H9 (cell line): ENCODE measurements at regions not wholly inside any gene's neighbourhood (a gene's known extent, or its start where the extent isn't known, plus 50 kb on each side); places are given as distances from the start of the nearest gene placed in this dataset.

ENCODE experiments used
- DNase-seq: peaks from one replicate; pipeline ENCODE4 v3.0.0-alpha.2; 2017
- H2AFZ ChIP-seq: one replicate; pipeline ENCODE4 v1.6.1; 2013; ENCODE audit warnings: mild to moderate bottlenecking, low read length, control low read depth, moderate library complexity
- H2AK5ac ChIP-seq: 2 replicates; pipeline ENCODE4 v1.6.1; 2013; ENCODE audit warnings: low read length, control low read depth, mixed read lengths; ENCODE audit not compliant: insufficient read length
- H2BK120ac ChIP-seq: one replicate; pipeline ENCODE4 v1.6.1; 2013; ENCODE audit warnings: low read depth, mild to moderate bottlenecking, low read length, control low read depth, inconsistent platforms; ENCODE audit not compliant: poor library complexity, severe bottlenecking
- H2BK12ac ChIP-seq: 2 replicates; pipeline ENCODE4 v1.6.1; 2013; ENCODE audit warnings: low read length, control low read depth, mixed read lengths, low read depth; ENCODE audit not compliant: insufficient read length
- H2BK15ac ChIP-seq: 2 replicates; pipeline ENCODE4 v1.6.1; 2013; ENCODE audit warnings: low read depth, low read length, control low read depth
- H2BK20ac ChIP-seq: one replicate; pipeline ENCODE4 v1.6.1; 2013; ENCODE audit warnings: low read depth, mild to moderate bottlenecking, low read length, control low read depth, inconsistent platforms; ENCODE audit not compliant: poor library complexity, severe bottlenecking
- H2BK5ac ChIP-seq: 2 replicates; pipeline ENCODE4 v1.6.1; 2013; ENCODE audit warnings: low read length, control low read depth, mixed read lengths; ENCODE audit not compliant: insufficient read length
- H3K14ac ChIP-seq: 2 replicates; pipeline ENCODE4 v1.6.1; 2013; ENCODE audit warnings: low read length, control low read depth; ENCODE audit not compliant: insufficient read depth
- H3K18ac ChIP-seq: 2 replicates; pipeline ENCODE4 v1.6.1; 2013; ENCODE audit warnings: low read depth, mild to moderate bottlenecking, mixed read lengths, low read length, control low read depth; ENCODE audit not compliant: insufficient read length
- H3K23ac ChIP-seq: 2 replicates; pipeline ENCODE4 v1.6.1; 2013; ENCODE audit warnings: low read length, control low read depth, mixed read lengths, low read depth; ENCODE audit not compliant: insufficient read length
- H3K23me2 ChIP-seq: 2 replicates; pipeline ENCODE4 v1.6.1; 2013; ENCODE audit warnings: low read depth, mild to moderate bottlenecking, mixed read lengths, low read length, control low read depth; ENCODE audit not compliant: insufficient read length, poor library complexity, severe bottlenecking
- H3K27ac ChIP-seq: 2 replicates; pipeline ENCODE4 v1.5.1; 2013; ENCODE audit warnings: low read length, control low read depth, mixed read lengths, low read depth; ENCODE audit not compliant: insufficient read length
- H3K27me3 ChIP-seq: 2 replicates; pipeline ENCODE4 v1.6.1; 2013; ENCODE audit warnings: low read length, control low read depth, inconsistent platforms; ENCODE audit not compliant: insufficient read depth
- H3K4ac ChIP-seq: 2 replicates; pipeline ENCODE4 v1.6.1; 2013; ENCODE audit warnings: low read depth, mild to moderate bottlenecking, control low read depth, inconsistent platforms, low read length, moderate library complexity
- H3K4me1 ChIP-seq: 2 replicates; pipeline ENCODE4 v1.6.1; 2013; ENCODE audit warnings: low read length, control low read depth, inconsistent platforms; ENCODE audit not compliant: insufficient read depth
- H3K4me2 ChIP-seq: 2 replicates; pipeline ENCODE4 v1.6.1; 2013; ENCODE audit warnings: low read length, control low read depth, mixed read lengths; ENCODE audit not compliant: insufficient read length, insufficient read depth
- H3K56ac ChIP-seq: 2 replicates; pipeline ENCODE4 v1.6.1; 2013; ENCODE audit warnings: low read depth, mild to moderate bottlenecking, mixed read lengths, low read length, control low read depth; ENCODE audit not compliant: insufficient read length
- H3K79me1 ChIP-seq: 2 replicates; pipeline ENCODE4 v1.6.1; 2013; ENCODE audit warnings: low read depth, mild to moderate bottlenecking, moderate library complexity, low read length, control low read depth, inconsistent platforms; ENCODE audit not compliant: insufficient read depth, poor library complexity, severe bottlenecking
- H3K79me2 ChIP-seq: 2 replicates; pipeline ENCODE4 v1.6.1; 2013; ENCODE audit warnings: low read length, control low read depth, inconsistent platforms; ENCODE audit not compliant: insufficient read depth
- H3K9ac ChIP-seq: 2 replicates; pipeline ENCODE4 v1.6.1; 2013; ENCODE audit warnings: low read length, control low read depth, mixed read lengths; ENCODE audit not compliant: insufficient read length; ENCODE audit errors: extremely low read depth
- H3K9me3 ChIP-seq: one replicate; pipeline ENCODE4 v1.6.1; 2013; ENCODE audit warnings: low read depth, low read length, inconsistent platforms; ENCODE audit not compliant: control insufficient read depth
- H3T11ph ChIP-seq: one replicate; pipeline ENCODE4 v1.6.1; 2013; ENCODE audit warnings: mild to moderate bottlenecking, low read length, control low read depth, inconsistent platforms
- H4K20me1 ChIP-seq: one replicate; pipeline ENCODE4 v1.6.1; 2013; ENCODE audit not compliant: control insufficient read depth, insufficient read length, insufficient read depth
- H4K5ac ChIP-seq: 2 replicates; pipeline ENCODE4 v1.6.1; 2013; ENCODE audit warnings: low read depth, mild to moderate bottlenecking, mixed read lengths, low read length, control low read depth; ENCODE audit not compliant: insufficient read length
- H4K8ac ChIP-seq: replicated peaks from 2 replicates; pipeline ENCODE4 v1.6.1; 2013; ENCODE audit warnings: low read length, control low read depth, mixed read lengths, low read depth; ENCODE audit not compliant: insufficient read length
- H4K91ac ChIP-seq: 2 replicates; pipeline ENCODE4 v1.6.1; 2013; ENCODE audit warnings: low read depth, mild to moderate bottlenecking, moderate library complexity, mixed read lengths, low read length, control low read depth; ENCODE audit not compliant: insufficient read length
- H3K27ac Mint-ChIP-seq, 3 experiments: 2 replicates in 2 of 3; 3 replicates in 1 of 3; pipeline ENCODE4 v1.8.0; 2020 to 2021; ENCODE audit warnings: mixed read lengths in 3 of 3, mild to moderate bottlenecking in 1 of 3, moderate library complexity in 1 of 3
- H3K27me3 Mint-ChIP-seq: 2 replicates; pipeline ENCODE4 v1.8.0; 2021; ENCODE audit warnings: low read depth, mild to moderate bottlenecking, moderate library complexity, mixed read lengths
- H3K36me3 Mint-ChIP-seq, 3 experiments: 2 replicates in 2 of 3; 3 replicates in 1 of 3; pipeline ENCODE4 v1.8.0; 2020 to 2021; ENCODE audit warnings: low read depth in 3 of 3, mixed read lengths in 3 of 3; ENCODE audit not compliant: insufficient read depth in 1 of 3
- H3K4me1 Mint-ChIP-seq, 2 experiments: 2 replicates each; pipeline ENCODE4 v1.8.0; 2020; ENCODE audit warnings: mixed read lengths in 2 of 2
- H3K4me3 Mint-ChIP-seq, 2 experiments: 2 replicates in 1 of 2; 3 replicates in 1 of 2; pipeline ENCODE4 v1.8.0; 2020 to 2021; ENCODE audit warnings: mild to moderate bottlenecking in 2 of 2, mixed read lengths in 2 of 2, moderate library complexity in 1 of 2
- H3K9me3 Mint-ChIP-seq, 2 experiments: 2 replicates in 1 of 2; 3 replicates in 1 of 2; pipeline ENCODE4 v1.8.0; 2020; ENCODE audit warnings: mild to moderate bottlenecking in 2 of 2, mixed read lengths in 2 of 2, moderate library complexity in 1 of 2
- WGBS: extraction: QIAGEN DNeasy Blood & Tissue Kit; methylation state at CpG from one replicate; pipeline ENCODE4 v1.1.7; 2013; ENCODE audit warnings: missing lambda C conversion rate, low lambda C conversion rate, mixed read lengths; ENCODE audit not compliant: insufficient read length; ENCODE audit errors: extremely low coverage; 5-methylcytosine and 5-hydroxymethylcytosine counted together
- TF ChIP-seq, protein P1 (sequence below): fragments of 200-600 bp; sonication (generic); conservative IDR thresholded peaks from 3 replicates; pipeline ENCODE4 v1.8.0; 2021; ENCODE audit warnings: antibody characterized with exemption, mild to moderate bottlenecking

GRCh38 chr5:57833489-57833888, 350.9 kb upstream of the ACTBL2 start:
- Histone ChIP-seq H3K14ac (no peak overlapping the region), H3K18ac (no peak overlapping the region), H2BK120ac (no peak overlapping the region), H3K9ac (no peak overlapping the region), H2AK5ac (no peak overlapping the region), H3K79me1 (no peaks in the 10 kb centered on the region), H3K4me2 (no peak overlapping the region), H3K9me3 (no peaks in the 10 kb centered on the region), H4K20me1 (no peaks in the 10 kb centered on the region), H3K4me1 (no peaks in the 10 kb centered on the region), H2BK12ac (no peak overlapping the region), H3K23ac (no peak overlapping the region), H3K27me3 (no peaks in the 10 kb centered on the region), H4K8ac (no peak overlapping the region), H2BK20ac (no peak overlapping the region), H3K56ac (no peak overlapping the region), H3K4ac (no peak overlapping the region), H3K27ac (no peak overlapping the region), H2BK15ac (no peak overlapping the region), H2AFZ (no peak overlapping the region), H4K91ac (no peak overlapping the region), H3T11ph (no peak overlapping the region), H3K79me2 (no peaks in the 10 kb centered on the region), H2BK5ac (no peak overlapping the region), H4K5ac (no peak overlapping the region), H3K23me2 (no peaks in the 10 kb centered on the region)
- Mint-ChIP-seq H3K4me3 (no peak overlapping the region), H3K4me1 (peaks cover 11 to 21% of the 10 kb centered on the region in 2 experiments), H3K9me3 (peaks cover 0 to 8% of the 10 kb centered on the region in 2 experiments; a peak in 1 of 5 replicates), H3K27ac (no peak overlapping the region), H3K36me3 (peaks cover 0 to 12% (median 2%) of the 10 kb centered on the region in 3 experiments; a peak in 5 of 7 replicates), H3K27me3 (no peaks in the 10 kb centered on the region; the same call in 1 of the 2 replicates)
- DNase-seq: no peak
- no CpG with 5 or more reads among the region's 4 CpGs for WGBS
- TF ChIP-seq, protein P1, sequence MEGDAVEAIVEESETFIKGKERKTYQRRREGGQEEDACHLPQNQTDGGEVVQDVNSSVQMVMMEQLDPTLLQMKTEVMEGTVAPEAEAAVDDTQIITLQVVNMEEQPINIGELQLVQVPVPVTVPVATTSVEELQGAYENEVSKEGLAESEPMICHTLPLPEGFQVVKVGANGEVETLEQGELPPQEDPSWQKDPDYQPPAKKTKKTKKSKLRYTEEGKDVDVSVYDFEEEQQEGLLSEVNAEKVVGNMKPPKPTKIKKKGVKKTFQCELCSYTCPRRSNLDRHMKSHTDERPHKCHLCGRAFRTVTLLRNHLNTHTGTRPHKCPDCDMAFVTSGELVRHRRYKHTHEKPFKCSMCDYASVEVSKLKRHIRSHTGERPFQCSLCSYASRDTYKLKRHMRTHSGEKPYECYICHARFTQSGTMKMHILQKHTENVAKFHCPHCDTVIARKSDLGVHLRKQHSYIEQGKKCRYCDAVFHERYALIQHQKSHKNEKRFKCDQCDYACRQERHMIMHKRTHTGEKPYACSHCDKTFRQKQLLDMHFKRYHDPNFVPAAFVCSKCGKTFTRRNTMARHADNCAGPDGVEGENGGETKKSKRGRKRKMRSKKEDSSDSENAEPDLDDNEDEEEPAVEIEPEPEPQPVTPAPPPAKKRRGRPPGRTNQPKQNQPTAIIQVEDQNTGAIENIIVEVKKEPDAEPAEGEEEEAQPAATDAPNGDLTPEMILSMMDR: no peak
